ENCODE measurements at regions not wholly inside any gene's neighbourhood (a gene's known extent, or its start where the extent isn't known, plus 50 kb on each side); places are given as distances from the start of the nearest gene placed in this dataset.

DNA sequence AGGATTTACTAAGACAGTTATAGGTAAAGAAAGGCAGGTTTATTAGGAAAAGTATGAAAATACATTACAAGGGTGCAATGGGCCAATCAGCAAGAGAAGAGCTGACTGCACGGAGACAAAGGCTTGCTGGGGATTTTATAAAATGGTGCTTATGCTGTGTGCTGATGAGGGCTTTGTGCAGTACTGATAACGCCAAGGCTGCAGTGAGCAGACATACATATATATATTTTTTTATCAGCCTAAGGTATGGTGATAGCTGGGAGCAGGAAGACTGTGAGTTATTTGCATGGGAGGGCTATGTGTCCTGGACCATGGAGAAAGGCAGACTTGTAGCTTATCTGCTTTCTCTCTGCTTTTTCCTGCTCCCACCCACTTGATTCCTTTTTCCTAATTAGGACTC is 208.1 kb upstream of the ACTBL2 start:
- H3K4me3 ChIP-seq = no peak overlapping the region
- H2AFZ ChIP-seq (replicated peaks) = peak overlapping the region; percentile 96
- peak overlapping the region; percentile 14 for H3K27ac ChIP-seq
- H3K4me3 Mint-ChIP-seq = no peak overlapping the region
- TF ChIP-seq, protein P1, sequence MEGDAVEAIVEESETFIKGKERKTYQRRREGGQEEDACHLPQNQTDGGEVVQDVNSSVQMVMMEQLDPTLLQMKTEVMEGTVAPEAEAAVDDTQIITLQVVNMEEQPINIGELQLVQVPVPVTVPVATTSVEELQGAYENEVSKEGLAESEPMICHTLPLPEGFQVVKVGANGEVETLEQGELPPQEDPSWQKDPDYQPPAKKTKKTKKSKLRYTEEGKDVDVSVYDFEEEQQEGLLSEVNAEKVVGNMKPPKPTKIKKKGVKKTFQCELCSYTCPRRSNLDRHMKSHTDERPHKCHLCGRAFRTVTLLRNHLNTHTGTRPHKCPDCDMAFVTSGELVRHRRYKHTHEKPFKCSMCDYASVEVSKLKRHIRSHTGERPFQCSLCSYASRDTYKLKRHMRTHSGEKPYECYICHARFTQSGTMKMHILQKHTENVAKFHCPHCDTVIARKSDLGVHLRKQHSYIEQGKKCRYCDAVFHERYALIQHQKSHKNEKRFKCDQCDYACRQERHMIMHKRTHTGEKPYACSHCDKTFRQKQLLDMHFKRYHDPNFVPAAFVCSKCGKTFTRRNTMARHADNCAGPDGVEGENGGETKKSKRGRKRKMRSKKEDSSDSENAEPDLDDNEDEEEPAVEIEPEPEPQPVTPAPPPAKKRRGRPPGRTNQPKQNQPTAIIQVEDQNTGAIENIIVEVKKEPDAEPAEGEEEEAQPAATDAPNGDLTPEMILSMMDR (IDR thresholded peaks at IDR 0.05) = no peak
- TF ChIP-seq EZH2 (IDR thresholded peaks at IDR 0.05) (no peak), EZH2phosphoT487 (IDR thresholded peaks at IDR 0.05) (no peak)
- no peak for DNase-seq (ENCODE audit: low spot score)
- H3K36me3 Mint-ChIP-seq = no peaks in the 10 kb centered on the region
- peaks cover 12% of the 10 kb centered on the region for H3K4me1 ChIP-seq
- H3F3A ChIP-seq (ENCODE audit: low read depth) = no peaks in the 10 kb centered on the region
- H3K27me3 ChIP-seq = no peaks in the 10 kb centered on the region
- no peak overlapping the region for H3K27ac Mint-ChIP-seq
- no peaks in the 10 kb centered on the region for H3K9me3 ChIP-seq (ENCODE audit: low read depth)
- peaks cover 32% of the 10 kb centered on the region for H3K4me1 Mint-ChIP-seq
- no peaks in the 10 kb centered on the region for H3K36me3 ChIP-seq
- peaks cover 3% of the 10 kb centered on the region for H3K27me3 Mint-ChIP-seq (ENCODE audit: insufficient read depth, low read depth)
- H3K4me2 ChIP-seq = peak overlapping the region; percentile 58
- no peak overlapping the region for H3K9ac ChIP-seq
- H4K20me1 ChIP-seq (ENCODE audit: low read depth) = no peaks in the 10 kb centered on the region
- H3K9me3 Mint-ChIP-seq = no peaks in the 10 kb centered on the region
- no peaks in the 10 kb centered on the region for H3K79me2 ChIP-seq (ENCODE audit: low read depth)

DNA sequence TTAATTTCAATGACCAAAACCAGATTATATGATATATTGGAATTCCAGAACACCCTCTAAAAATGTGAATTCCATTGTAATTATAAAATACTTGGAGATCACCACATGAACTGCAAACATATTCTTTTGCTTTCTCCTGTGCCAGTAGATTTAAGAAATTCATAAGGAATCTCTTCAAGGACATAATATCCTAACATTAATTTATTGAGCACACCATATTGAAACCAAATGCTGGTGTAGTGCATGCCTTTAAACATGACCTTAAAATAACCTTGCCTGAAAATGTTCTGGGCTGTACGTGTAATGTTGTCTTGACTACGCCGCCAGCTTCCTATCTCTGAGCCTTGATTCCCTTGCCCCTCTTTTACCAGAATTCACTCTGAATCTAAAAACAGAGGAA is 205.0 kb upstream of the ACTBL2 start:
- Mint-ChIP-seq H3K27me3 (ENCODE audit: insufficient read depth, low read depth) (peaks cover 2% of the 10 kb centered on the region), H3K4me1 (peaks cover 30% of the 10 kb centered on the region), H3K27ac (no peak overlapping the region), H3K9me3 (peaks cover 2% of the 10 kb centered on the region), H3K36me3 (no peaks in the 10 kb centered on the region), H3K4me3 (no peak overlapping the region)
- DNase-seq (ENCODE audit: low spot score) = no peak
- H3K27me3 ChIP-seq = no peaks in the 10 kb centered on the region
- peak overlapping the region; percentile 26 for H2AFZ ChIP-seq (replicated peaks)
- H3F3A ChIP-seq (ENCODE audit: low read depth) = no peaks in the 10 kb centered on the region
- no peaks in the 10 kb centered on the region for H3K79me2 ChIP-seq (ENCODE audit: low read depth)
- no peak overlapping the region for H3K4me3 ChIP-seq
- TF ChIP-seq EZH2 (IDR thresholded peaks at IDR 0.05) = no peak
- TF ChIP-seq, protein P1 (IDR thresholded peaks at IDR 0.05) = no peak
- TF ChIP-seq EZH2phosphoT487 (IDR thresholded peaks at IDR 0.05) = no peak
- H3K27ac ChIP-seq = no peak overlapping the region
- no peaks in the 10 kb centered on the region for H3K36me3 ChIP-seq
- H3K9me3 ChIP-seq (ENCODE audit: low read depth) = no peaks in the 10 kb centered on the region
- H3K4me2 ChIP-seq = no peak overlapping the region
- H3K4me1 ChIP-seq = peaks cover 12% of the 10 kb centered on the region
- no peak overlapping the region for H3K9ac ChIP-seq
- no peaks in the 10 kb centered on the region for H4K20me1 ChIP-seq (ENCODE audit: low read depth)

DNA sequence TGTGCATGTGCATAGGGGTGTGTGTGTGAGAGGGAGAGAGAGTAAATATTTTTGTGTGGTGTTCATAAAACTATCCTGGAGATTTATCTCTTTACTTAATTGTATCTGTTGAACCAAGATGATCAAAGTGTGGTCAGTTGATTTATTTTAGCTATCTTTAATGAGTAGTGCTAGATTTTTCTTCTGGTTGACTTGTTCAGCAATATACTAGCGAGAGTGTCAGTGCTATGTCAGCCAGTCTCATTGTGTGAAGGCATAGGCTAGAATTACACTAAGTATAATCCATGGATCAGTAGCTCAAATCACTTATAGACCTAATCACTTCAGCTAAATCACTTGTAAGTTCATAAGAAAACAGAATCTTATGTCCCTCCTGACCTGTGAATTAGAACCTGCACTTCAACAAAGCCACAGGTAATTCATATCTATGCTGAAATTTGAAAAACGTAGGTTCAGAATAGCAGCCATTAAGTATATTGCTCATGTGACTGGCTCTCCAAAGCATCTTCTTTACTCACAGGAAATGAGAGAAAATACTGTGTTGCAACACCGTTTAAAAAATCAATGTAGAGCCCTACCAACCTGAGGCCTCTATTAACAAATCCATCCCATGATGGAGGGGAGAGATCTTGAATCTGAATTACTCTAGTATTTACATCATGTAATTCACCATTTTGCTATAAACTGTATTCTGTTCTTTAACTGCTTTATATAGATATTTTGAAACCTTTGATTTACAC is 203.1 kb upstream of the ACTBL2 start:
- H3K27ac ChIP-seq = no peak overlapping the region
- no peaks in the 10 kb centered on the region for H4K20me1 ChIP-seq (ENCODE audit: low read depth)
- no peaks in the 10 kb centered on the region for H3F3A ChIP-seq (ENCODE audit: low read depth)
- no peak overlapping the region for H2AFZ ChIP-seq (replicated peaks)
- H3K4me2 ChIP-seq = no peak overlapping the region
- no peak overlapping the region for H3K4me3 ChIP-seq
- no peaks in the 10 kb centered on the region for H3K36me3 ChIP-seq
- H3K4me1 ChIP-seq = peaks cover 3% of the 10 kb centered on the region
- DNase-seq (ENCODE audit: low spot score) = no peak
- H3K27me3 ChIP-seq = no peaks in the 10 kb centered on the region
- TF ChIP-seq EZH2 (IDR thresholded peaks at IDR 0.05) (no peak), EZH2phosphoT487 (IDR thresholded peaks at IDR 0.05) (no peak)
- TF ChIP-seq, protein P1 (IDR thresholded peaks at IDR 0.05) = no peak
- Mint-ChIP-seq H3K27ac (no peak overlapping the region), H3K4me3 (no peak overlapping the region), H3K36me3 (no peaks in the 10 kb centered on the region), H3K4me1 (peaks cover 17% of the 10 kb centered on the region), H3K9me3 (peaks cover 2% of the 10 kb centered on the region), H3K27me3 (ENCODE audit: insufficient read depth, low read depth) (no peaks in the 10 kb centered on the region)
- no peak overlapping the region for H3K9ac ChIP-seq
- H3K9me3 ChIP-seq (ENCODE audit: low read depth) = no peaks in the 10 kb centered on the region
- H3K79me2 ChIP-seq (ENCODE audit: low read depth) = no peaks in the 10 kb centered on the region
